ENCODE measurements at regions not wholly inside any gene's neighbourhood (a gene's known extent, or its start where the extent isn't known, plus 50 kb on each side); places are given as distances from the start of the nearest gene placed in this dataset.
"Not testable (repeated sequence)": the region's sequence is repeated elsewhere in the genome, so short reads cannot be mapped to it uniquely, and the experiment has no call there.

DNA sequence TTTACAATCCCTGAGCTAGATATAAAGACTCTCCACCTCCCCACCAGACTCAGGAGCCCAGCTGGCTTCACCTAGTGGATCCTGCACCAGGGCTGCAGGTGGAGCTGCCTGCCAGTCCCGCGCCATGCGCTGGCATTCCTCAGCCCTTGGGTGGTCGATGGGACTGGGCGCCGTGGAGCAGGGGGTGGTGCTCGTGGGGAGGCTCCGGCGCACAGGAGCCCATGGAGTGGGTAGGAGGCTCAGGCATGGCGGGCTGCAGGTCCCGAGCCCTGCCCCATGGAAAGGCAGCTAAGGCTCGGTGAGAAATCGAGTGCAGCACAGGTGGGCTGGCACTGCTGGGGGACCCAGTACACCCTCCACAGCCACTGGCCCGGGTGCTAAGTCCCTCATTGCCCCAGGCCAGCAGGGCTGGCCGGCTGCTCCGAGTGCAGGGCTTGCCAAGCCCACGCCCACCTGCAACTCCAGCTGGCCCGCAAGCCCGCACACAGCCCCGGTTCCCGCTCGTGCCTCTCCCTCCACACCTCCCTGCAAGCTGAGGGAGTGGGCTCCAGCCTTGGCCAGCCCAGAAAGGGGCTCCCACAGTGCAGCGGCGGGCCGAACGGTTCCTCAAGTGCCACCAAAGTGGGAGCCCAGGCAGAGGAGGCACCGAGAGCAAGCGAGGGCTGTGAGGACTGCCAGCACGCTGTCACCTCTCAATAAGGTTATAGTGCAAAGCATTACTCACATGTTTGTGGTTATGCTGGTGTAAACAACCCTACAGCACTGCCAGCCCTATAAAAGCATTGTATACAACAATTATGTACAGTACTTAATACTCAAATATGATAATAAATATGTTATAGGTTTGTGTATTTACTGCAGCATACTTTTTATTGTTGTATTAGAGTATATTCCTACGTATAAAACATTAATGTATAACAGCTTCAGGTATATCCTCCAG is 757.3 kb downstream of the SLC6A15 start:
- H2AK5ac ChIP-seq (ENCODE audit: low read depth, low read length); H4K5ac ChIP-seq (ENCODE audit: low read depth, low read length); DNase-seq; H3K4me1 ChIP-seq (ENCODE audit: control insufficient read depth, insufficient read depth, low read length); H3K4ac ChIP-seq (ENCODE audit: low read depth, low read length); H2BK20ac ChIP-seq (ENCODE audit: low read depth, low read length); H3K27ac ChIP-seq (ENCODE audit: insufficient read depth, low read length); H3K4me2 ChIP-seq (ENCODE audit: low read depth, low read length); H3K79me1 ChIP-seq (ENCODE audit: low read depth in 1 of 2, low read length in 2 of 2); H3K23ac ChIP-seq (ENCODE audit: low read depth, low read length); H2BK5ac ChIP-seq (ENCODE audit: low read depth, low read length, poor library complexity, severe bottlenecking); H2AK9ac ChIP-seq (replicated peaks; ENCODE audit: low read depth, low read length, poor library complexity); H2AFZ ChIP-seq (replicated peaks; ENCODE audit: low read length, poor library complexity); H3K36me3 ChIP-seq (ENCODE audit: control insufficient read depth, insufficient read depth, low read length); H3K56ac ChIP-seq (ENCODE audit: extremely low read depth, insufficient read depth, low read length); ATAC-seq (ENCODE audit: low read depth); H3K9me3 ChIP-seq (ENCODE audit: control insufficient read depth, insufficient read depth, low read length); H3K18ac ChIP-seq (ENCODE audit: low read depth, low read length); H4K20me1 ChIP-seq (ENCODE audit: insufficient read depth, low read length); H3K14ac ChIP-seq (replicated peaks; ENCODE audit: low read depth, low read length); H3K9me1 ChIP-seq (ENCODE audit: insufficient read depth, low read length); H3K9ac ChIP-seq (ENCODE audit: low read depth, low read length); BruUV-seq (replicated peaks); CTCF ChIA-PET; H2BK15ac ChIP-seq (ENCODE audit: low read depth, low read length); intact Hi-C loops (cut with micrococcal nuclease); H4K91ac ChIP-seq (ENCODE audit: insufficient read depth, low read depth, low read length); POLR2A ChIA-PET (ENCODE audit: unreplicated experiment); dilution Hi-C loops (cut with HindIII; ENCODE audit: low sequenced_read_pairs, unreplicated experiment); H4K8ac ChIP-seq (ENCODE audit: low read depth in 2 of 2, low read length in 2 of 2); in situ Hi-C loops (cut with MboI; ENCODE audit: low sequenced_read_pairs); H2BK120ac ChIP-seq (ENCODE audit: low read depth, low read length); H3K4me3 ChIP-seq (ENCODE audit: insufficient read depth, low read depth, low read length); H3K27me3 ChIP-seq (ENCODE audit: control insufficient read depth, insufficient read depth, low read length): not testable (repeated sequence)
- no CpG with 5 or more reads among the region's 30 CpGs for WGBS, 2 experiments (ENCODE audit: extremely low coverage in 2 of 2, insufficient read length in 1 of 2)

- intact Hi-C loops (cut with micrococcal nuclease); H2AK9ac ChIP-seq (replicated peaks; ENCODE audit: low read depth, low read length, poor library complexity); H3K14ac ChIP-seq (replicated peaks; ENCODE audit: low read depth, low read length); H4K8ac ChIP-seq (ENCODE audit: low read depth in 2 of 2, low read length in 2 of 2); H3K4me2 ChIP-seq (ENCODE audit: low read depth, low read length); H2BK5ac ChIP-seq (ENCODE audit: low read depth, low read length, poor library complexity, severe bottlenecking); dilution Hi-C loops (cut with HindIII; ENCODE audit: low sequenced_read_pairs, unreplicated experiment); H2BK20ac ChIP-seq (ENCODE audit: low read depth, low read length); BruUV-seq (replicated peaks); H3K9ac ChIP-seq (ENCODE audit: low read depth, low read length); H3K9me1 ChIP-seq (ENCODE audit: insufficient read depth, low read length); in situ Hi-C loops (cut with MboI; ENCODE audit: low sequenced_read_pairs); H3K4ac ChIP-seq (ENCODE audit: low read depth, low read length); H4K20me1 ChIP-seq (ENCODE audit: insufficient read depth, low read length); H2AK5ac ChIP-seq (ENCODE audit: low read depth, low read length); H3K4me1 ChIP-seq (ENCODE audit: control insufficient read depth, insufficient read depth, low read length); H3K79me1 ChIP-seq (ENCODE audit: low read depth in 1 of 2, low read length in 2 of 2); H2BK120ac ChIP-seq (ENCODE audit: low read depth, low read length); H3K18ac ChIP-seq (ENCODE audit: low read depth, low read length); H3K4me3 ChIP-seq (ENCODE audit: insufficient read depth, low read depth, low read length); H4K91ac ChIP-seq (ENCODE audit: insufficient read depth, low read depth, low read length); H3K36me3 ChIP-seq (ENCODE audit: control insufficient read depth, insufficient read depth, low read length); H3K27ac ChIP-seq (ENCODE audit: insufficient read depth, low read length); DNase-seq; H2BK15ac ChIP-seq (ENCODE audit: low read depth, low read length); H4K5ac ChIP-seq (ENCODE audit: low read depth, low read length); CTCF ChIA-PET; H2AFZ ChIP-seq (replicated peaks; ENCODE audit: low read length, poor library complexity); H3K9me3 ChIP-seq (ENCODE audit: control insufficient read depth, insufficient read depth, low read length); POLR2A ChIA-PET (ENCODE audit: unreplicated experiment); H3K23ac ChIP-seq (ENCODE audit: low read depth, low read length); H3K27me3 ChIP-seq (ENCODE audit: control insufficient read depth, insufficient read depth, low read length); ATAC-seq (ENCODE audit: low read depth); H3K56ac ChIP-seq (ENCODE audit: extremely low read depth, insufficient read depth, low read length): not testable (repeated sequence)
- WGBS, 2 experiments (ENCODE audit: extremely low coverage in 2 of 2, insufficient read length in 1 of 2): 83% methylated on average over 2 of the region's 15 CpGs; no CpG with 5 or more reads in 1 of the 2 experiments
Measured at GRCh38 chr12:84154439-84154990, 758.1 kb downstream of the SLC6A15 start.

Measured in IMR-90 (cell line).